Tibial nerve (tissue), 4 donors: ENCODE measurements at regions not wholly inside any gene's neighbourhood (a gene's known extent, or its start where the extent isn't known, plus 50 kb on each side); places are given as distances from the start of the nearest gene placed in this dataset.

Experiments
- DNase-seq, 2 donors: peaks; one replicate each; pipeline ENCODE4 v3.0.0-alpha.2; 2019; ENCODE audit warnings: low spot score in 2 of 2
- H3K27ac ChIP-seq, 4 donors: fragments of 200-600 bp; sonication (generic) in 3 of 4; one replicate each; pipeline ENCODE4 v1.5.1; 2017 to 2019; ENCODE audit warnings: mild to moderate bottlenecking in 1 of 4
- H3K27me3 ChIP-seq, 2 donors: fragments of 200-600 bp; sonication (generic) in 1 of 2; one replicate each; pipeline versions ENCODE4 v1.5.1 to v1.6.0; 2017 to 2019
- H3K36me3 ChIP-seq, 3 donors: fragments of 200-600 bp; sonication (generic); one replicate each; pipeline ENCODE4 v1.5.1; 2018 to 2019
- H3K4me1 ChIP-seq, 4 donors: fragments of 200-600 bp; sonication (generic) in 3 of 4; one replicate each; pipeline ENCODE4 v1.5.1; 2017 to 2019
- H3K4me3 ChIP-seq, 4 donors: fragments of 200-600 bp; sonication (generic) in 3 of 4; one replicate each; pipeline ENCODE4 v1.5.1; 2017 to 2019; ENCODE audit warnings: mild to moderate bottlenecking in 1 of 4, moderate library complexity in 1 of 4
- H3K9me3 ChIP-seq, 4 donors: fragments of 200-600 bp; sonication (generic) in 3 of 4; one replicate each; pipeline ENCODE4 v1.5.1; 2017 to 2019
- CTCF ChIP-seq, 5 experiments: fragments of 200-600 bp in 3 of 5; fragments of 450-650 bp in 2 of 5; sonication (generic) in 3 of 5; IDR thresholded peaks; one replicate each; pipeline ENCODE4 v1.5.1; 2016 to 2019; ENCODE audit warnings: antibody characterized with exemption in 5 of 5, mild to moderate bottlenecking in 3 of 5, moderate library complexity in 2 of 5
- EP300 ChIP-seq, 2 donors: sonication (generic); formaldehyde crosslinking; IDR thresholded peaks; one replicate each; pipeline ENCODE4 v1.6.1; 2017; ENCODE audit warnings: antibody characterized with exemption in 2 of 2, mild to moderate bottlenecking in 1 of 2
- POLR2A ChIP-seq, 2 donors: fragments of 450-650 bp; IDR thresholded peaks; one replicate each; pipeline ENCODE4 v1.6.1; 2017; ENCODE audit warnings: antibody characterized with exemption in 2 of 2, mild to moderate bottlenecking in 2 of 2, moderate library complexity in 2 of 2
- WGBS, 2 donors: methylation state at CpG; one replicate each; pipeline ENCODE4 v1.1.5; 2018; 5-methylcytosine and 5-hydroxymethylcytosine counted together

DNA sequence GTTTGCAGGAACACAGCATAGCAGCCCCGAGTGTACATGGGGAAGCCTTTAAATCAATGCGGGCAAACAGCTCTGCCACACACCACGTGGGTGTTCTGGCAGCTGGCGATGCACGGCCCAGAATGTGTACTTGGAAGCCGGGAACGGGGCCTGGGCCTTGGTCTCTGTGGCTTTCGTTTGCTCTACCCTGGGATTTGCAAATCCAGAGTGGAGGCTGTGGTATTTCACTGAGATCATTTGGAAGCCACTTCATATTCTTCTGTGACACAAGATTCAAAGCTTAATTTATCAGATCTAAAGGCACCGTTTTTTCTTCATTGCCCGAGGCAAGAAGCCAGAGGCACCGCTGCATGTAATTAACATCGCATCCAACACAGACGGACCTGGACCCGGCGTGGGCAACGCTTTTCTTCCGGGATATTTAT, 246.3 kb upstream of the MYT1L start:
- no peaks in the 10 kb centered on the region for H3K36me3 ChIP-seq
- 41 to 45% methylated on average over 17 of the region's 17 CpGs for WGBS, 2 donors
- TF ChIP-seq POLR2A (IDR thresholded peaks at IDR 0.05) (no peak), CTCF (IDR thresholded peaks at IDR 0.05) (no peak), EP300 (IDR thresholded peaks at IDR 0.05) (peak in 1 of 2 donors; percentile 47)
- H3K9me3 ChIP-seq: no peaks in the 10 kb centered on the region
- H3K27ac ChIP-seq: peak overlapping the region; percentile 17 to 66 (median 36)
- H3K4me1 ChIP-seq: no peaks in the 10 kb centered on the region
- peaks cover 0 to 5% of the 10 kb centered on the region in 2 donors for H3K27me3 ChIP-seq
- DNase-seq: no peak
- peak overlapping the region in 2 of 4 donors; percentile 5 to 28 for H3K4me3 ChIP-seq

DNA sequence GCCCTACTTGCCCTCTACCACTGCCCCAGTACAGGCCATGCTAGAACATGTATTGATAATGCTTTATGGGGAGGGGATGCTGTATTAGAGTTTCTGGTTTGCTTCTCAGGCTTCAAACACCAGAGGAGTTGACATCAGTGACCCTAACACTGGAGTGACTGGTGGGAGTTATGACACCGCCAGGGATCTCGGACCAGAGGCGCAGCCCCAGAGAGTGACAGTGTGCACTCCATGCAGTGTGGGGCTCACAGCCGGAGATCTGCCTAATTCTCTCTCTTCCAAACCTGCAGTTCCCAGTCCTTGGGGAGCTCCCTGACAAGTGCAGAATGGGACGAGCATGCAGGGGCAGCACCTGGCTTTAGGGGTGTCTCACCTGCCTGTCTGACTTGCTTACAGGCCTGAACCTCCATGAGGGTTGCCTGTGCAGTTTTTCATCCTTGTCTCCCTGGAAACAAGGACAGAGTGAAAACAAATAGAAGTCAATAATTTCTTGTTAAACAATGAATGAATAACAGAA, 244.9 kb upstream of the MYT1L start:
- WGBS, 2 donors: 86 to 91% methylated on average over 5 of the region's 5 CpGs
- H3K4me3 ChIP-seq: no peak overlapping the region
- no peaks in the 10 kb centered on the region for H3K36me3 ChIP-seq
- H3K27me3 ChIP-seq: peaks cover 0 to 5% of the 10 kb centered on the region in 2 donors
- no peaks in the 10 kb centered on the region for H3K9me3 ChIP-seq
- H3K4me1 ChIP-seq: no peaks in the 10 kb centered on the region
- TF ChIP-seq CTCF (IDR thresholded peaks at IDR 0.05) (no peak), POLR2A (IDR thresholded peaks at IDR 0.05) (no peak), EP300 (IDR thresholded peaks at IDR 0.05) (no peak)
- no peak for DNase-seq
- H3K27ac ChIP-seq: no peak overlapping the region

DNA sequence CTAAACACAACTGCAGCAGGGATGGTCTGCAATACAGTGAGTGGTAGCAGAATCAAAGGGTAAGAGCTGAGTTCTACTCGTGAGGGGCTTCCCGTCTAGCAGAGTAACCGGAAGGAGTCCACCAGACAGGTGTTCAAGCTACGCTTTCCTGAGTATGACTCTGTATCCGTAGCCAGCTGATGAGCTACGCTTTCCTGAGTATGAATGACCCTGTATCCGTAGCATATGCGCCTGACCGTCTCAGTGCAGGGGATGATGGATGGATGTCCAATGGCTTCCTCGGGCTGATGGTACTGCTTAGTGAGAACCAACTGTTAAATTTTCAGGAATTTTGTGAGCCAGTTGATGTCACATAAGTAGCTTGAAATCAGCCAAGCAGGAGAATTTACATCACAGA, 244.1 kb upstream of the MYT1L start:
- Histone ChIP-seq H3K27ac (no peak overlapping the region), H3K27me3 (peaks cover 0 to 5% of the 10 kb centered on the region in 2 donors), H3K4me1 (no peaks in the 10 kb centered on the region), H3K36me3 (no peaks in the 10 kb centered on the region), H3K4me3 (no peak overlapping the region), H3K9me3 (no peaks in the 10 kb centered on the region)
- WGBS, 2 donors: 88 to 94% methylated on average over 10 of the region's 10 CpGs
- no peak for DNase-seq
- TF ChIP-seq CTCF (IDR thresholded peaks at IDR 0.05): no peak
- TF ChIP-seq EP300 (IDR thresholded peaks at IDR 0.05): no peak
- TF ChIP-seq POLR2A (IDR thresholded peaks at IDR 0.05): no peak

- TF ChIP-seq POLR2A (IDR thresholded peaks at IDR 0.05): no peak
- TF ChIP-seq EP300 (IDR thresholded peaks at IDR 0.05): no peak
- no peak for TF ChIP-seq CTCF (IDR thresholded peaks at IDR 0.05)
- Histone ChIP-seq H3K9me3 (no peaks in the 10 kb centered on the region), H3K27me3 (peaks cover 0 to 5% of the 10 kb centered on the region in 2 donors), H3K27ac (no peak overlapping the region), H3K4me1 (no peaks in the 10 kb centered on the region), H3K4me3 (no peak overlapping the region), H3K36me3 (no peaks in the 10 kb centered on the region)
- DNase-seq: no peak
- 84 to 92% methylated on average over 12 to 14 of the region's 16 CpGs for WGBS, 2 donors
Observed at GRCh38 chr2:2574401-2575180, 243.5 kb upstream of the MYT1L start.

DNA sequence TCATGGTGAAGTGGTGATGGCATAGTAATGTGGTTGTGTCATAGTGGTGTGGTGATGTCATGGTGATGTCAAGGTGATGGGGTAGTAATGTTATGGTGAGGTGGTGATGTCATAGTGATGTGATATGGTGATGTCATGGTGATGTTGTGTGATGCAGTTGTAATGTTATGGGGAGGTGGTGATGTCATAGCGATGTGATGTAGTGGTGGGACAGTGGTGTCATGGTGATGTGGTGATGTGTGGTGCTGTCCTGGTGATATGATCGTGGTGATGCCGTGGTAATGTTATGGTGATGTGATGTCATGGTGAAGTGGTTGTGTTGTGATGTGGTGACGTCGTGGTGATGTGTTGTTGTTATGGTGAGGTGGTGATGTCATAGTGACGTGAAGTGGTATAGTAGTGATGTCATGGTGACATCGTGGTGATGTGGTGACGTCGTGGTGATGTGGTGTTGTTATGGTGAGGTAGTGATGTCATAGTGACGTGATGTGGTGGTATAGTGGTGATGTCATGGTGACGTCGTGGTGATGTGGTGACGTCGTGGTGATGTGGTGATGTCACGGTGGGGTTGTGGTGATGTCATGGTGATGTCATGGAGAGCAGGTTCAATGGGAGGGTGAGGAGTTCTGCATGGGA, 242.7 kb upstream of the MYT1L start:
- H3K27ac ChIP-seq: no peak overlapping the region
- TF ChIP-seq EP300 (IDR thresholded peaks at IDR 0.05) (no peak), POLR2A (IDR thresholded peaks at IDR 0.05) (no peak), CTCF (IDR thresholded peaks at IDR 0.05) (no peak)
- no peak for DNase-seq
- H3K4me3 ChIP-seq: no peak overlapping the region
- H3K4me1 ChIP-seq: no peaks in the 10 kb centered on the region
- no peaks in the 10 kb centered on the region for H3K9me3 ChIP-seq
- WGBS, 2 donors: 93 to 97% methylated on average over 15 of the region's 15 CpGs
- peaks cover 0 to 5% of the 10 kb centered on the region in 2 donors for H3K27me3 ChIP-seq
- no peaks in the 10 kb centered on the region for H3K36me3 ChIP-seq
